Liver (tissue), 8 donors: ENCODE measurements at regions not wholly inside any gene's neighbourhood (a gene's known extent, or its start where the extent isn't known, plus 50 kb on each side); places are given as distances from the start of the nearest gene placed in this dataset.

Experiments
- DNase-seq: peaks from one replicate; pipeline ENCODE4 v3.0.0-alpha.2; 2017; ENCODE audit warnings: low spot score
- H3K27ac ChIP-seq, 2 donors: one replicate each; pipeline ENCODE4 v1.7.0; 2013; ENCODE audit warnings: inconsistent platforms in 2 of 2, low read length in 2 of 2, control low read depth in 1 of 2, low read depth in 1 of 2, mild to moderate bottlenecking in 1 of 2
- H3K27me3 ChIP-seq, 4 donors: one replicate each; pipeline versions ENCODE4 v1.6.1 to v1.7.0; 2013; ENCODE audit warnings: low read length in 3 of 4, inconsistent platforms in 1 of 4, mild to moderate bottlenecking in 1 of 4, moderate library complexity in 1 of 4; ENCODE audit not compliant: control insufficient read depth in 4 of 4, insufficient read depth in 4 of 4
- H3K36me3 ChIP-seq, 4 donors: one replicate each; pipeline versions ENCODE4 v1.6.1 to v1.7.0; 2013; ENCODE audit warnings: low read length in 3 of 4, mild to moderate bottlenecking in 3 of 4, low read depth in 1 of 4, moderate library complexity in 1 of 4; ENCODE audit not compliant: control insufficient read depth in 4 of 4, insufficient read depth in 3 of 4
- H3K4me1 ChIP-seq, 4 donors: one replicate each; pipeline versions ENCODE4 v1.6.1 to v1.7.0; 2013; ENCODE audit warnings: low read length in 3 of 4, mild to moderate bottlenecking in 3 of 4, moderate library complexity in 1 of 4; ENCODE audit not compliant: control insufficient read depth in 4 of 4, insufficient read depth in 4 of 4
- H3K4me3 ChIP-seq, 3 donors: one replicate each; pipeline versions ENCODE4 v1.6.1 to v1.7.0; 2013; ENCODE audit warnings: low read length in 3 of 3, control low read depth in 1 of 3, low read depth in 1 of 3, mild to moderate bottlenecking in 1 of 3
- H3K9ac ChIP-seq, 2 donors: one replicate each; pipeline ENCODE4 v1.7.0; 2013; ENCODE audit warnings: low read length in 2 of 2, mild to moderate bottlenecking in 2 of 2, moderate library complexity in 2 of 2, control low read depth in 1 of 2, low read depth in 1 of 2
- H3K9me3 ChIP-seq, 4 donors: one replicate each; pipeline versions ENCODE4 v1.6.1 to v1.7.0; 2013; ENCODE audit warnings: low read length in 3 of 4; ENCODE audit not compliant: control insufficient read depth in 4 of 4
- EGR1 ChIP-seq, 2 donors: IDR thresholded peaks; 2 replicates each; pipeline ENCODE4 v1.6.1; 2016 to 2018; ENCODE audit warnings: antibody characterized with exemption in 2 of 2, low read depth in 2 of 2
- FOXA1 ChIP-seq: IDR thresholded peaks from 2 replicates; pipeline ENCODE4 v1.6.1; 2016; ENCODE audit warnings: antibody characterized with exemption
- GABPA ChIP-seq, 2 donors: IDR thresholded peaks in 1 of 2; conservative IDR thresholded peaks in 1 of 2; 2 replicates each; pipeline ENCODE4 v1.6.1; 2016; ENCODE audit warnings: antibody characterized with exemption in 2 of 2, mild to moderate bottlenecking in 1 of 2, moderate library complexity in 1 of 2
- HNF4A ChIP-seq, 2 donors: conservative IDR thresholded peaks; 2 replicates each; pipeline ENCODE4 v1.6.1; 2016; ENCODE audit warnings: antibody characterized with exemption in 2 of 2, mild to moderate bottlenecking in 2 of 2
- HNF4G ChIP-seq: IDR thresholded peaks from 2 replicates; pipeline ENCODE4 v1.6.1; 2016; ENCODE audit warnings: antibody characterized with exemption
- JUND ChIP-seq, 2 donors: IDR thresholded peaks; 2 replicates each; pipeline ENCODE4 v1.6.1; 2016; ENCODE audit warnings: antibody characterized with exemption in 2 of 2
- NR2F2 ChIP-seq: IDR thresholded peaks from 2 replicates; pipeline ENCODE4 v1.6.1; 2016; ENCODE audit warnings: antibody characterized with exemption
- RAD21 ChIP-seq, 2 donors: IDR thresholded peaks; 2 replicates each; pipeline ENCODE4 v1.6.1; 2016; ENCODE audit warnings: antibody characterized with exemption in 2 of 2, mild to moderate bottlenecking in 2 of 2
- RXRA ChIP-seq, 2 donors: IDR thresholded peaks; 2 replicates each; pipeline ENCODE4 v1.6.1; 2017 to 2018; ENCODE audit warnings: antibody characterized with exemption in 2 of 2, mild to moderate bottlenecking in 1 of 2
- SP1 ChIP-seq: IDR thresholded peaks from 2 replicates; pipeline ENCODE4 v1.6.1; 2018; ENCODE audit warnings: antibody characterized with exemption, mild to moderate bottlenecking
- TAF1 ChIP-seq: conservative IDR thresholded peaks from 2 replicates; pipeline ENCODE4 v1.6.1; 2016; ENCODE audit warnings: antibody characterized with exemption, mild to moderate bottlenecking
- YY1 ChIP-seq: IDR thresholded peaks from 2 replicates; pipeline ENCODE4 v1.6.1; 2016; ENCODE audit warnings: antibody characterized with exemption, mild to moderate bottlenecking
- WGBS: extraction: QIAGEN DNeasy Blood & Tissue Kit; methylation state at CpG from one replicate; pipeline ENCODE4 v1.1.7; 2013; 5-methylcytosine and 5-hydroxymethylcytosine counted together
- TF ChIP-seq, protein P1 (sequence below): fragments of 150-350 bp; IDR thresholded peaks from 2 replicates; pipeline ENCODE4 v1.5.1; 2017; ENCODE audit warnings: improper control_type of control experiment, low read depth, low read length; ENCODE audit not compliant: missing input control
- TF ChIP-seq, protein P2 (sequence below): IDR thresholded peaks from 2 replicates; pipeline ENCODE4 v1.6.1; 2016; ENCODE audit warnings: antibody characterized with exemption
- TF ChIP-seq, protein P3 (sequence below): IDR thresholded peaks from 2 replicates; pipeline ENCODE4 v1.6.1; 2016; ENCODE audit warnings: antibody characterized with exemption
- TF ChIP-seq, protein P4 (sequence below): IDR thresholded peaks from 2 replicates; pipeline ENCODE4 v1.6.1; 2016; ENCODE audit warnings: antibody characterized with exemption
- TF ChIP-seq, protein P5 (sequence below): IDR thresholded peaks from 2 replicates; pipeline ENCODE4 v1.6.1; 2016; ENCODE audit warnings: antibody characterized with exemption, mild to moderate bottlenecking
- donor health status: healthy.
- donor health status: healthy.
- donor health status: healthy.
- donor health status: healthy.
- donor health status: healthy.

DNA sequence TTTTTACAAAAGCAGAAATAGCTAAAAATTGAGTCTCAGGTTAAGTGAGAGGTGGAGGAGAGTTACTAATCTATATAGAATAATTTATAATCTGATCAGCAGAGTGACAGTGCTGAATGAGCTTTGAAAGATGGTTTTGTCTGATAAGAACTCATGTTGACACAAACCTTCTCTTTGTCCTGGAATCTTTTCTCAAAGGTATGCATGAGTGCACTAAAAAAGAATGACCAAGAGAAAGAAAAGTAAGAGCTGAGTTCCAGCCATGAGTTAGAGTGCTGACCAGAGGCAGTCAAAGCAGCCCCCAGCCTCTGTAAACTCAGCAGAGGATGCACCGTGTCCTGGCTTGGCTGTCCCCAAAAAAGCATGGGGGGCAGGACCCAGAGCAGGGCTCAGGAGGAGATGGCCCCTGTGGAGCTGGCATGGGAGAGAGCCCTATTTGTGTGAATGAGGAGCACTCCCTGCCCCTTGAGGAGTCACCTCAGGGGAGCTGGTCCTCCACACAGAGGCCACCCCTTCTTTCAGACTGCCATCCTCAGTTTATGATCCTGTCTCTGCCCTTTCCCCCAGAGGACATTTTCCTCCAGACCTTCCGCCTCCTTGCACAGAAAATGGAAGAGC, 129.8 kb downstream of the SEC23A start:
- DNase-seq: no peak
- 74% methylated on average over 2 of the region's 2 CpGs for whole genome bisulfite sequencing
- H3K9ac ChIP-seq: no peak overlapping the region
- H3K4me3 ChIP-seq: no peak overlapping the region
- TF ChIP-seq EGR1 (IDR thresholded peaks at IDR 0.05; ENCODE audit: low read depth in 2 of 2) (no peak), SP1 (no peak), TAF1 (no peak)
- H3K27ac ChIP-seq: no peak overlapping the region
- H3K27me3 ChIP-seq: no peaks in the 10 kb centered on the region
- peaks cover 0 to 2% (median 0%) of the 10 kb centered on the region in 4 donors for H3K9me3 ChIP-seq
- H3K4me1 ChIP-seq: no peaks in the 10 kb centered on the region
- no peaks in the 10 kb centered on the region for H3K36me3 ChIP-seq

DNA sequence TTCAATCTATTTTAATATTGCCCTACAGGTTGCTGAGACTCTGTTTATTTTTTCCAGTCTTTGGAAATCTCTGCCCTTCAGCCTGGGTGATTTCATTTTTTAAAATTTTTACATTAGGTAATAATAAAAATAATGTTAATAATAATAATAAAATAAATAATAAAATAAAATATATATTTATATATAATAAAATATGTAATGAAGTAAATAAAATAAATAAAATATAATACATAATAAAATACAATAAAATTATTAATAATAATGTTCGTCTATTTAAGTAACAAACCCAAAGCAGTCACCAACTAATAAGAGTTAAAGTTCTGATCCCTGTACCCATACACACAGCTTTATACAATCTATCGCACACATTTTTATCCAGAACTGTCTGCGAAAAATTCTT, 130.5 kb downstream of the SEC23A start:
- DNase-seq: no peak
- H3K9ac ChIP-seq: no peak overlapping the region
- no peaks in the 10 kb centered on the region for H3K36me3 ChIP-seq
- 91% methylated on average over 3 of the region's 3 CpGs for WGBS
- H3K27ac ChIP-seq: no peak overlapping the region
- H3K27me3 ChIP-seq: no peaks in the 10 kb centered on the region
- TF ChIP-seq JUND (IDR thresholded peaks at IDR 0.05): no peak
- TF ChIP-seq, protein P1, sequence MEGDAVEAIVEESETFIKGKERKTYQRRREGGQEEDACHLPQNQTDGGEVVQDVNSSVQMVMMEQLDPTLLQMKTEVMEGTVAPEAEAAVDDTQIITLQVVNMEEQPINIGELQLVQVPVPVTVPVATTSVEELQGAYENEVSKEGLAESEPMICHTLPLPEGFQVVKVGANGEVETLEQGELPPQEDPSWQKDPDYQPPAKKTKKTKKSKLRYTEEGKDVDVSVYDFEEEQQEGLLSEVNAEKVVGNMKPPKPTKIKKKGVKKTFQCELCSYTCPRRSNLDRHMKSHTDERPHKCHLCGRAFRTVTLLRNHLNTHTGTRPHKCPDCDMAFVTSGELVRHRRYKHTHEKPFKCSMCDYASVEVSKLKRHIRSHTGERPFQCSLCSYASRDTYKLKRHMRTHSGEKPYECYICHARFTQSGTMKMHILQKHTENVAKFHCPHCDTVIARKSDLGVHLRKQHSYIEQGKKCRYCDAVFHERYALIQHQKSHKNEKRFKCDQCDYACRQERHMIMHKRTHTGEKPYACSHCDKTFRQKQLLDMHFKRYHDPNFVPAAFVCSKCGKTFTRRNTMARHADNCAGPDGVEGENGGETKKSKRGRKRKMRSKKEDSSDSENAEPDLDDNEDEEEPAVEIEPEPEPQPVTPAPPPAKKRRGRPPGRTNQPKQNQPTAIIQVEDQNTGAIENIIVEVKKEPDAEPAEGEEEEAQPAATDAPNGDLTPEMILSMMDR: no peak
- TF ChIP-seq, protein P2, sequence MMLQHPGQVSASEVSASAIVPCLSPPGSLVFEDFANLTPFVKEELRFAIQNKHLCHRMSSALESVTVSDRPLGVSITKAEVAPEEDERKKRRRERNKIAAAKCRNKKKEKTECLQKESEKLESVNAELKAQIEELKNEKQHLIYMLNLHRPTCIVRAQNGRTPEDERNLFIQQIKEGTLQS: no peak
- TF ChIP-seq RAD21 (IDR thresholded peaks at IDR 0.05): no peak
- no peak for TF ChIP-seq HNF4A (conservative IDR thresholded peaks at IDR 0.05)
- TF ChIP-seq YY1: no peak
- no peak for TF ChIP-seq RXRA (IDR thresholded peaks at IDR 0.05)
- TF ChIP-seq, protein P3, sequence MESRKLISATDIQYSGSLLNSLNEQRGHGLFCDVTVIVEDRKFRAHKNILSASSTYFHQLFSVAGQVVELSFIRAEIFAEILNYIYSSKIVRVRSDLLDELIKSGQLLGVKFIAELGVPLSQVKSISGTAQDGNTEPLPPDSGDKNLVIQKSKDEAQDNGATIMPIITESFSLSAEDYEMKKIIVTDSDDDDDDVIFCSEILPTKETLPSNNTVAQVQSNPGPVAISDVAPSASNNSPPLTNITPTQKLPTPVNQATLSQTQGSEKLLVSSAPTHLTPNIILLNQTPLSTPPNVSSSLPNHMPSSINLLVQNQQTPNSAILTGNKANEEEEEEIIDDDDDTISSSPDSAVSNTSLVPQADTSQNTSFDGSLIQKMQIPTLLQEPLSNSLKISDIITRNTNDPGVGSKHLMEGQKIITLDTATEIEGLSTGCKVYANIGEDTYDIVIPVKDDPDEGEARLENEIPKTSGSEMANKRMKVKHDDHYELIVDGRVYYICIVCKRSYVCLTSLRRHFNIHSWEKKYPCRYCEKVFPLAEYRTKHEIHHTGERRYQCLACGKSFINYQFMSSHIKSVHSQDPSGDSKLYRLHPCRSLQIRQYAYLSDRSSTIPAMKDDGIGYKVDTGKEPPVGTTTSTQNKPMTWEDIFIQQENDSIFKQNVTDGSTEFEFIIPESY: no peak
- TF ChIP-seq, protein P4, sequence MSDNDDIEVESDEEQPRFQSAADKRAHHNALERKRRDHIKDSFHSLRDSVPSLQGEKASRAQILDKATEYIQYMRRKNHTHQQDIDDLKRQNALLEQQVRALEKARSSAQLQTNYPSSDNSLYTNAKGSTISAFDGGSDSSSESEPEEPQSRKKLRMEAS: no peak
- no peak for TF ChIP-seq GABPA (IDR thresholded peaks at IDR 0.05 in 1 of 2, conservative IDR thresholded peaks at IDR 0.05 in 1 of 2)
- TF ChIP-seq TAF1: no peak
- TF ChIP-seq NR2F2: no peak
- TF ChIP-seq EGR1 (IDR thresholded peaks at IDR 0.05; ENCODE audit: low read depth in 2 of 2): no peak
- TF ChIP-seq, protein P5, sequence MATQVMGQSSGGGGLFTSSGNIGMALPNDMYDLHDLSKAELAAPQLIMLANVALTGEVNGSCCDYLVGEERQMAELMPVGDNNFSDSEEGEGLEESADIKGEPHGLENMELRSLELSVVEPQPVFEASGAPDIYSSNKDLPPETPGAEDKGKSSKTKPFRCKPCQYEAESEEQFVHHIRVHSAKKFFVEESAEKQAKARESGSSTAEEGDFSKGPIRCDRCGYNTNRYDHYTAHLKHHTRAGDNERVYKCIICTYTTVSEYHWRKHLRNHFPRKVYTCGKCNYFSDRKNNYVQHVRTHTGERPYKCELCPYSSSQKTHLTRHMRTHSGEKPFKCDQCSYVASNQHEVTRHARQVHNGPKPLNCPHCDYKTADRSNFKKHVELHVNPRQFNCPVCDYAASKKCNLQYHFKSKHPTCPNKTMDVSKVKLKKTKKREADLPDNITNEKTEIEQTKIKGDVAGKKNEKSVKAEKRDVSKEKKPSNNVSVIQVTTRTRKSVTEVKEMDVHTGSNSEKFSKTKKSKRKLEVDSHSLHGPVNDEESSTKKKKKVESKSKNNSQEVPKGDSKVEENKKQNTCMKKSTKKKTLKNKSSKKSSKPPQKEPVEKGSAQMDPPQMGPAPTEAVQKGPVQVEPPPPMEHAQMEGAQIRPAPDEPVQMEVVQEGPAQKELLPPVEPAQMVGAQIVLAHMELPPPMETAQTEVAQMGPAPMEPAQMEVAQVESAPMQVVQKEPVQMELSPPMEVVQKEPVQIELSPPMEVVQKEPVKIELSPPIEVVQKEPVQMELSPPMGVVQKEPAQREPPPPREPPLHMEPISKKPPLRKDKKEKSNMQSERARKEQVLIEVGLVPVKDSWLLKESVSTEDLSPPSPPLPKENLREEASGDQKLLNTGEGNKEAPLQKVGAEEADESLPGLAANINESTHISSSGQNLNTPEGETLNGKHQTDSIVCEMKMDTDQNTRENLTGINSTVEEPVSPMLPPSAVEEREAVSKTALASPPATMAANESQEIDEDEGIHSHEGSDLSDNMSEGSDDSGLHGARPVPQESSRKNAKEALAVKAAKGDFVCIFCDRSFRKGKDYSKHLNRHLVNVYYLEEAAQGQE: no peak
- TF ChIP-seq SP1: no peak
- TF ChIP-seq FOXA1: no peak
- TF ChIP-seq HNF4G: no peak
- H3K4me1 ChIP-seq: no peaks in the 10 kb centered on the region
- no peak overlapping the region for H3K4me3 ChIP-seq
- peaks cover 0 to 2% (median 0%) of the 10 kb centered on the region in 4 donors for H3K9me3 ChIP-seq
